ENCODE measurements at regions not wholly inside any gene's neighbourhood (a gene's known extent, or its start where the extent isn't known, plus 50 kb on each side); places are given as distances from the start of the nearest gene placed in this dataset.

DNA sequence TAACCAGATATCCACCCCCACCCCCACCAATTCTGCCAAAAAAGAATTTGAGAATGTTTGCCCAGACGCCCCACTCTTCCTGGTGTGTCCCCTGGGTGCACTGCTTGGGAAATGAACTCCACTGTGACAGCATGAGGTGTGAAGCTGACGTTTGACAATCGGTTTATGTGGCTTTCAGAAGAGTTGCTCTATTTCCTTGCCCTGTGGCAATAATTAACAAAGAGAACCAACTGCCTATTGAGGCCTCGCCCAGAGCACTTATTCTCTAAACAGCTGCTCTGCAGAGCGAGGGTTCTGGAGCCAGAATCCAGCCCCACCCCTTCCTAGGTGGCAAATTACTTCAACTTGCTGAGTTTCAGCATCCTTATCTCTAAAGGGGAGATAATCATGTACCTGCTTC is 115.8 kb upstream of the SIX3 start:
- peak; percentile 77 for DNase-seq

DNA sequence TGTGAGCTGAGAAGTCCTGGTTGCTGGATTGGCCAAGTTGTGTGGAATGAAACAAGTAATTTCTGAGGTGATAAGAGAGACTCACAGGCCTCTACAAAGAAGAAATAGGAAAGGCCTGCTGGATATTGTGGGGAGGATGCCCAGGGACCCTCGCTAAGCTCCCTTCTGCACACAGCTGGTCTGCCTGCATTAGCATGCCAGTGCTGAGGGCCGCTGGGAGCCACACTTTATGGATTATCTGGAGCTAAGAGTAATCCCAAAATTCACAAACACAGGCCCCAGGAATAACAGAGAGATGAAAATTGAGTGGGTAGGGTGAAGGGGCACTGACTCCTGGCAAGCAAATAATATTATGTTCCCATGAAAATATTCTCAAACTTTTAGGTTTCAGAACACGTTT is 114.9 kb upstream of the SIX3 start:
- DNase-seq: no peak

DNA sequence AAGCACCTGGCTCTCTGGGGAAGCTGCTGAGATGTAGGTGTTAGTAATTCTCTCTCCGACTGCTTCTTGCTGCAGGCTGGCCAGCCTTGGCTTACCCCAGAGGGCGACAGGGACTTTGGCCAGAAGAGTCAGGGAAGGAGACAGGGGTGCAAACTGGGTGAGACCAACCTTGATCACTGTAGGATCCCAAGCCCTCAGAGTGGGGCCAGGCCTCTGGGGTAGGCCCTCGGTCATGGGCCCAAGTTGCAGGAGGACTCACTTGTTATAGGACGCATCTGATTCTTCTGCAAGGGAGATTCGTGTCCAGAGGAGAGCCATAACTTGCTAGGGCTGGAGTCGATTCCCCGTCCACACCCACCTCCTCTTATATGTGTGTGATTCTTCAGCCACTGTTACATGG is 111.7 kb upstream of the SIX3 start:
- no peak for DNase-seq

DNA sequence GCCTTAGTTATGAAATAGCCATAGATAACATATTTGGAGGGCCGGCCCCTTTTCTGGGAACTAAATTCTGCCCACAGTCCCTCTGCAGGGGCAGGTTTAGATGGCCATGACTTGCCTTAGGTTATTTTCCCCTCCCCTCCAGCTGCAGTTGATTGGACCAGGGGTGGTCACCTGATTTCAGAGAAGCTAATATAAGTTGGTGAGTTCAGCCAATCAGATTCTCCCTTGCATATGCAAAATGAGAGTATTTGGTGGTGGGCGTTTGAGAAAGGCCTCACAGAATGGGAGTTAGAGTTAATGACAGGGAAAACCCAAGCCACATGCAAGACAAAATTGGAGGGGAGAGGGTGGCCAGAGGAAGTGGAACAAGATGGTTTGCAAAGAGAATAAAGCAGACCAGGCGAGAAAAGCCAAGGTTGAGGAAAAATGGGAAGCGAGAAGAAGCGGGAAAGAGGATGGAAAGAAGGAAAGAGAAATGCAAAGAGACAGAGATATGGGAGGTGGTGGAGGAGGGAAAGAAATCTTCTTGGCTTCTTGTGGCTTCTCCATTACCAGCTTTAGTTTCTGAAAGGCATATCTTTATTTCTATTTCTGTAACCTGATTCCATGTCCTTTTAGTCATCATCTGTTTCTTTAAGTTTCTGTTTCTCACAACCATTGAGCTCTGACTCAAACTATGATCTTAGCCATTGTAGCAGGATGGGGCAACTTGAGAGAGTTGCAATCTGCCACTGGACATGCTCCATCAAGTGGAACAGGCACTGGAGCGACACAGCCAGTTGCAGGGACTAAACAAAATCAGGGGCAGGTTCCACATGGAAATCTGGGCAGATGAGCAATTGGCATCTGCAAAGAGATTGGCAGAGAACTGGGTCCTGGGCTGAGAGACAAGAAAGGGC is 108.1 kb upstream of the SIX3 start:
- DNase-seq: no peak

- no peak for DNase-seq
Measured at GRCh38 chr2:44834656-44835055, 106.8 kb upstream of the SIX3 start.

DNA sequence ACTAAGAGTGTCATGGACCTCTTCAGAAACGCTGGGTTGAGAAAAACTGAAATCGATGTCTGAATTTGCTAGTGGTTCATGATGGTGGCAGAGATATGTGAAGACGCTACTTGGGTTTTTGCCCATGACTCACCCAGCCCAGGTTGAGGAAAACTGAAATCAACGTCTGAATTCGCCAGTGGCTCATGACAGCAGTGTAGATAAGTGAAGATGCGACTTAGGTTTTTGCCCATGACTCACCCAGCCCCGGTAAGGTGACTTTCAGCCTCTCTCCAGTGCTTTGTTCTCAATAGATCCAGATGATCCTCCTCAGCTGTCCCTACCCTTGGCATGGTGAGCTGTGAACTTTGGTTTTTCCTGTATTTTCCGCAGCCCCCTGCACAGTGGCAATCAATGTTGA is 105.3 kb upstream of the SIX3 start:
- DNase-seq: no peak

DNA sequence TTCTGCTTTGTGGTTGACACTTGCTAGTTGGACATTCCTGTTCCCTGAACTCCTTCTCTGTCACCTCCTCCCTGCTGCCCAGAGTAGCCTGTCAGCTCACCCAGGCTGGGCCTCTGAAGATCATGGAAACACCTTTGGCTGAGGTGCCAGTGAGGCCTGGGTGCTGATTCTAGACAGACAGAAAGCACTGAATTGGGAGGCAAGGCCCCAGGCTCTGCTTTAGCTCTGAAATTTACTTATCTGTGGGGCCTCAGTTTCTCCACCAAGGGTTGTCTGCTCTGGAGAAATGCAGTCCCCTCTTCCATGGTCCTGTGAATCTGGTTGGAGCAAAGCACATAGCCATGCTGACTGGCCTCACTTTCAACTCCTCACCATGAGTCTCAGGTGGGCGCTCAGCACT is 104.6 kb upstream of the SIX3 start:
- no peak for DNase-seq

DNA sequence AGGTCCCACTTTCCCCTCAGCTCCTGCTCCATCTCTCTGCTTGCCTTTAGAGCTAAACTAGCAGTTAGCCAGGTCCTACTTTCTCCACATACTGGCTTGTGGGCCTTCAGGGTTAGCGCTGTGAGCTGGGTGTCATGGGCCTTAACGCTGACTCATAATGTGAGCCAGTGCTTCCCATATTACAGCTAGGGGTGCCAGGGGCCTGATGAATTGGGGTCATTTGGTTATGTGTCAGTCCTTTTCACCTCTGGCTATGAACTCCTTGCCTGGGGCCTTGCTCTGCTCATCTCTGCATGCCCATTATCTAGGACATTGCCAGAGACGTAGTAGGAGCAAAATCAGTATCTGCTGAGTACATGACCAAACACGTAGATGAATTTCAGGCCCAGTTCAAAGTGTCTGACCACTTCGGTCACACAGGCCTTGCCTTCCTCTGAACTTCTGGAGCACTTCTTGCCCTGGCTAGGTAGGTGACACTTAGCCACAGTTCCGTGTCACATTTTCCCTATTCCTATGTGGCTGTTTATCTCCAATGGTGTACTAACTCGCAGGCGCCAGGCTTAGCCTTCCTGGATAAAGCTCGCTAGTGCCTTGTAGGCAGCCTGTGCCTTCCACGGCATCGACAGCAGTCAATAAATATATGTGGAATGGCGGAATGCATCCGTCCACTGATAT is 103.2 kb upstream of the SIX3 start:
- DNase-seq: no peak

GRCh38 chr2:44839370-44839769 is 102.1 kb upstream of the SIX3 start:
- no peak for DNase-seq

DNA sequence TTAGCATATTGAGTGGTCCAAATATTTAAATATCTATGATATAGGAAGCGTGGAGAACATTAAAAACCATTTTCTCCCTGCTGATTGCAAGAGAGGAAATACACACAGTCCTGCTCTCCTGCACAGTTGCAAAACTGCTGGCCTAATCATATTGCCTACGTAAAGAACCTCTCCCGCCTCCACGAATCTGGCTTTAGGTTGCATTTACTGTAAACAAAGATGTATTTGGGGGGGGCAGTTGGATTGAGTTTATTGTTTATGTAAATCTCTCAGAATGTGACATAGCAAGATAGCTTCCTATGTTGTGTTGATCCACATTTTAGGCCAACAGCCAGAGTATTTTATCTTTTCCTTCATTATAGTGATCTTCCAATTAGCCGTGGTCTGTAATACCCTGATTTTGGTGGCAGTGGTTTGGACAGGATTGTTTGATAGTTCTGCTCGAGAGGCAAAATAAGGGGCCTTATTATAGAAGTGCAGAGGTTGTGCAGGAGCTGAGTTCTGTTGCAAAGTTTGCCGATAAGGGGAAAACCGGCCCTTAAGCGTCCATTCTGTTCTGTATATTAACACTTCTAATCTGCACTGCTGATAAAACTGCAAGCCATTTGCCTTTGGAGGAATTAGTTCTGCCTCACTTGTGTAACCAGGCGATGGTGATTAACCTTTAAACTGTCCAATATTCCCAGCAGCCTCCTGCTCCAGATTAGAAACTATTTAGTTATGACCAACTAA is 101.6 kb upstream of the SIX3 start:
- no peak for DNase-seq

- DNase-seq: no peak
Measured at GRCh38 chr2:44840503-44840850, 101.0 kb upstream of the SIX3 start.

- DNase-seq: no peak
Measured at GRCh38 chr2:44843086-44843485, 98.4 kb upstream of the SIX3 start.

- DNase-seq: no peak
Measured at GRCh38 chr2:44843641-44844310, 97.7 kb upstream of the SIX3 start.

DNA sequence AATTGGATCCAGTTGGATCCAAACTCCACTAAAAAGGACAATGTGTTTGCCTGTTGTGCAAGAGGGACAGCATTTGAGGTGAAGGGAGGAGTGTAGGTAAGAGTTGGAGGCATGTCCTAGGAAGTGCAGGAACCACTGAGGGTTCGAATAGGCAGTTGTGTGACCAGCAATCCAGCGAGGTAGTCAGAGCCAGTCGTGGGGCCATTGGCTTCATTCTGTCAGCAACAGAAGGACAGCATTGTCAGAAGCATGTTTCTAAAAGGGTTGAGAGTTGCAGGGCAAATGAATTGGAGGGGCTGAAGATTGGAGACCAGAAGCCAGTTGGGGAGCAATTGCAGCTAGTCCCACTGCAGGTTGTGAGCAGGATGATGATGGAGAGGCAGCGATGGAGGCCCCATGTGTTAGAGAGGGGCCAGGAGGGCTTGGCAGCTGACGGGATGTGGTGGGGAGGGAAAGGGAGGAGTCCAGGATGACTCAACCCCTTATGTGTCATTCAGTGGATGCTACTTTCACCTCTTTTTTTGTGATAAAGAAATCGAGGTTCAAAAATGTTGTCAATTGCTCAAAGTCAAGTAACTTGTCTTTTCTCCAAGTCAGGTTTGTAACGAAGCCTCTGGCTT is 96.7 kb upstream of the SIX3 start:
- no peak for DNase-seq

GRCh38 chr2:44848026-44848425 is 93.5 kb upstream of the SIX3 start:
- DNase-seq: no peak

GRCh38 chr2:44850016-44850415 is 91.5 kb upstream of the SIX3 start:
- no peak for DNase-seq

DNA sequence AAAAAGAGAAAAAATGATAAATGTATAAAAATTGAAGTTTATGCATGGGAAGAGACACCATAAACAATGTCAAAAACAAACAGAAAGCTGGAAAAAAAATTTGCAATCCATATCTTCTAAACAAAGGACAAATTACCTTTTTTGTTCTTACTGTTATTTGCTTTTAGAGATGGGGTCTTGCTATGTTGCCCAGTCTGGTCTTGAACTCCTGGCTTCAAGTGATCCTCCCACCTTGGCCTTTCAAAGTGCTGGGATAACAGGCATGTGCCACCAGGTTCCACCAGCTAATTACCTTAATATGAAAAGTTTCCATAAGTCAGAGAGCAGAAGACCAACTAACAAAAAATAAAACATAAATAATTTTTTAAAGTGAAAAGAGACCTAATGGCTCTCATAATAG is 90.0 kb upstream of the SIX3 start:
- DNase-seq: no peak

GRCh38 chr2:44852594-44852993 is 88.9 kb upstream of the SIX3 start:
- no peak for DNase-seq

DNA sequence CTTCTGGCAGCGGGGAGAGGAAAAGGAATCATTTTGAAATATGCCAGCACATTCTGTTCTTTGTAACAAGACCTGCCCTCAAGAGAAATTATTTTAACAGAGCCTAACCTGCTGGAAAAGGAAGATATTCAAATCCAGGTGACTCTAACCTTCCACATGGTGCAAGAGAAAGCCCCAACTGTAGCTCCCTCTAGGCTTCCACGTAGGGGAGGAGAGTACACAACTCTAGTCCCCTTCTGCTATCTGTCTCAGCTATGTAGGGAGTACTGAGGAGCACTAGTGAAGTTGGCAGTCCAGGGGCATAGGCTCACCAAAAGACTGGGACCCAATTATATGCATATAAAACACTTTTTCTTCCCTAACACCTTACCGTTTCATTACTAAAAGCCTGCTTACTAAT is 82.2 kb upstream of the SIX3 start:
- DNase-seq: no peak

DNA sequence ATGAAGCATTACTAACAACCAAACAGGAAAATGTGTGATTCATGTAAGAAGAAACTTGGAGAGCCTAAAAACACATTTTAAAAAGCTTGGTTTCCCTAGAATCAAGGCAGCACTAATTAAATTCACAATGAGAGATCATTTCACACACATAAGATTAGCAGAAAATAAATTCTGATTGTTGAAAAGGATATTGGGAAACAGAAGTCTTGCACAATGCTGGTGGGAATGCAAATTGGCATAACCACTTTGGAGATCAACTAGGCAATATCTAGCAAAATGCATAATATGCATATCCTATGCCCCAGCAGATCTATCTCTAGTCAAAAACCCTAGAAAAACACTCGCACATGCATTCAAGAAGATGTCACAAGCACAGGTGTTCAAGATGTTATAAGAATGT is 75.3 kb upstream of the SIX3 start:
- DNase-seq: no peak

- DNase-seq: no peak
Measured at GRCh38 chr2:44869761-44870160, 71.7 kb upstream of the SIX3 start.

- no peak for DNase-seq
Measured at GRCh38 chr2:44877417-44877816, 64.1 kb upstream of the SIX3 start.

Measured in NCI-H345 (cell line).